Astrocyte (in vitro differentiated cells and primary cell): ENCODE measurements at regions not wholly inside any gene's neighbourhood (a gene's known extent, or its start where the extent isn't known, plus 50 kb on each side); places are given as distances from the start of the nearest gene placed in this dataset.
"Not testable (repeated sequence)": the region's sequence is repeated elsewhere in the genome, so short reads cannot be mapped to it uniquely, and the experiment has no call there.

ENCODE experiments used
- DNase-seq: peaks from one replicate; pipeline ENCODE4 v3.0.0-alpha.2; 2010; ENCODE audit warnings: low read depth
- FAIRE-seq: peaks from 2 replicates; lab custom pipeline; 2011; peaks lifted over from hg19 to GRCh38; lab: Jason Lieb, UNC
- H2AFZ ChIP-seq: 2 replicates; pipeline ENCODE4 v1.6.0; 2012; ENCODE audit warnings: low read depth, low read length, inconsistent platforms
- H3K27ac ChIP-seq: 2 replicates; pipeline ENCODE4 v1.5.1; 2011; ENCODE audit warnings: low read depth, low read length, inconsistent platforms
- H3K27me3 ChIP-seq: 2 replicates; pipeline ENCODE4 v1.6.0; 2011; ENCODE audit warnings: low read length, inconsistent platforms; ENCODE audit not compliant: insufficient read depth
- H3K36me3 ChIP-seq: 2 replicates; pipeline ENCODE4 v1.5.1; 2011; ENCODE audit warnings: low read length, inconsistent platforms; ENCODE audit not compliant: insufficient read depth
- H3K4me1 ChIP-seq: 2 replicates; pipeline ENCODE4 v1.5.1; 2011; ENCODE audit warnings: low read length, inconsistent platforms; ENCODE audit not compliant: insufficient read depth
- H3K4me2 ChIP-seq: 2 replicates; pipeline ENCODE4 v1.6.0; 2012; ENCODE audit warnings: low read length, inconsistent platforms
- H3K4me3 ChIP-seq: 2 replicates; pipeline ENCODE4 v1.5.1; 2011; ENCODE audit warnings: low read depth, mild to moderate bottlenecking, low read length, inconsistent platforms; ENCODE audit not compliant: insufficient read depth
- H3K79me2 ChIP-seq: 2 replicates; pipeline ENCODE4 v1.6.0; 2012; ENCODE audit warnings: mild to moderate bottlenecking, low read length, inconsistent platforms; ENCODE audit not compliant: insufficient read depth
- H3K9ac ChIP-seq: 2 replicates; pipeline ENCODE4 v1.6.0; 2012; ENCODE audit warnings: mild to moderate bottlenecking, low read length, inconsistent platforms
- H3K9me3 ChIP-seq: 2 replicates; pipeline ENCODE4 v1.5.1; 2012; ENCODE audit warnings: low read depth, mild to moderate bottlenecking, low read length, inconsistent platforms; ENCODE audit not compliant: insufficient read depth
- H4K20me1 ChIP-seq: 2 replicates; pipeline ENCODE4 v1.6.0; 2012; ENCODE audit warnings: low read length, inconsistent platforms; ENCODE audit not compliant: insufficient read depth
- H3K27ac Mint-ChIP-seq: one replicate; pipeline ENCODE4 v1.8.0; 2021; ENCODE audit warnings: mild to moderate bottlenecking, mixed read lengths; ENCODE audit not compliant: unreplicated experiment
- H3K27me3 Mint-ChIP-seq: one replicate; pipeline ENCODE4 v1.8.0; 2021; ENCODE audit warnings: low read depth, mixed read lengths; ENCODE audit not compliant: unreplicated experiment
- H3K36me3 Mint-ChIP-seq: one replicate; pipeline ENCODE4 v1.8.0; 2021; ENCODE audit warnings: low read depth, mixed read lengths; ENCODE audit not compliant: unreplicated experiment
- H3K4me1 Mint-ChIP-seq: one replicate; pipeline ENCODE4 v1.8.0; 2021; ENCODE audit warnings: low read depth, mixed read lengths; ENCODE audit not compliant: unreplicated experiment
- H3K4me3 Mint-ChIP-seq: one replicate; pipeline ENCODE4 v1.8.0; 2021; ENCODE audit warnings: mild to moderate bottlenecking, moderate library complexity, mixed read lengths; ENCODE audit not compliant: unreplicated experiment
- H3K9me3 Mint-ChIP-seq: one replicate; pipeline ENCODE4 v1.8.0; 2021; ENCODE audit warnings: mild to moderate bottlenecking, mixed read lengths; ENCODE audit not compliant: unreplicated experiment
- EZH2 ChIP-seq: IDR thresholded peaks from 2 replicates; pipeline ENCODE4 v1.6.1; 2012; ENCODE audit warnings: mild to moderate bottlenecking, low read length, inconsistent platforms; ENCODE audit not compliant: insufficient read depth
- TF ChIP-seq, protein P1 (sequence below): IDR thresholded peaks from 2 replicates; pipeline ENCODE4 v1.5.1; 2011; ENCODE audit warnings: low read depth, mild to moderate bottlenecking, inconsistent platforms, low read length, moderate library complexity; ENCODE audit not compliant: insufficient read depth

- no peak overlapping the region for H3K4me3 ChIP-seq
- H3K27ac ChIP-seq = no peak overlapping the region
- no peaks in the 10 kb centered on the region for H3K9me3 ChIP-seq
- peaks cover 12% of the 10 kb centered on the region for H3K4me1 Mint-ChIP-seq
- H3K4me2 ChIP-seq = no peak overlapping the region
- H3K36me3 Mint-ChIP-seq = no peaks in the 10 kb centered on the region
- no peak for TF ChIP-seq EZH2
- TF ChIP-seq, protein P1, sequence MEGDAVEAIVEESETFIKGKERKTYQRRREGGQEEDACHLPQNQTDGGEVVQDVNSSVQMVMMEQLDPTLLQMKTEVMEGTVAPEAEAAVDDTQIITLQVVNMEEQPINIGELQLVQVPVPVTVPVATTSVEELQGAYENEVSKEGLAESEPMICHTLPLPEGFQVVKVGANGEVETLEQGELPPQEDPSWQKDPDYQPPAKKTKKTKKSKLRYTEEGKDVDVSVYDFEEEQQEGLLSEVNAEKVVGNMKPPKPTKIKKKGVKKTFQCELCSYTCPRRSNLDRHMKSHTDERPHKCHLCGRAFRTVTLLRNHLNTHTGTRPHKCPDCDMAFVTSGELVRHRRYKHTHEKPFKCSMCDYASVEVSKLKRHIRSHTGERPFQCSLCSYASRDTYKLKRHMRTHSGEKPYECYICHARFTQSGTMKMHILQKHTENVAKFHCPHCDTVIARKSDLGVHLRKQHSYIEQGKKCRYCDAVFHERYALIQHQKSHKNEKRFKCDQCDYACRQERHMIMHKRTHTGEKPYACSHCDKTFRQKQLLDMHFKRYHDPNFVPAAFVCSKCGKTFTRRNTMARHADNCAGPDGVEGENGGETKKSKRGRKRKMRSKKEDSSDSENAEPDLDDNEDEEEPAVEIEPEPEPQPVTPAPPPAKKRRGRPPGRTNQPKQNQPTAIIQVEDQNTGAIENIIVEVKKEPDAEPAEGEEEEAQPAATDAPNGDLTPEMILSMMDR = no peak
- no peaks in the 10 kb centered on the region for H3K27me3 Mint-ChIP-seq
- no peaks in the 10 kb centered on the region for H3K36me3 ChIP-seq
- no peak overlapping the region for H3K9ac ChIP-seq
- no peak overlapping the region for H3K4me3 Mint-ChIP-seq
- H3K27ac Mint-ChIP-seq = no peak overlapping the region
- H2AFZ ChIP-seq = no peak overlapping the region
- no peak for FAIRE-seq
- H4K20me1 ChIP-seq = no peaks in the 10 kb centered on the region
- DNase-seq = no peak
- no peaks in the 10 kb centered on the region for H3K79me2 ChIP-seq
- H3K27me3 ChIP-seq = no peaks in the 10 kb centered on the region
- H3K4me1 ChIP-seq = no peaks in the 10 kb centered on the region
- no peaks in the 10 kb centered on the region for H3K9me3 Mint-ChIP-seq
Observed at GRCh38 chr3:177715980-177716379, 518.7 kb upstream of the TBL1XR1 start.

- not testable (repeated sequence) for H3K36me3 Mint-ChIP-seq, H3K4me3 ChIP-seq, H3K4me1 ChIP-seq, H2AFZ ChIP-seq, H3K36me3 ChIP-seq, H3K4me1 Mint-ChIP-seq, FAIRE-seq, H3K9ac ChIP-seq, H3K4me2 ChIP-seq, H3K27me3 Mint-ChIP-seq, H3K27ac ChIP-seq, H3K27ac Mint-ChIP-seq, H3K79me2 ChIP-seq, H4K20me1 ChIP-seq, H3K9me3 ChIP-seq, H3K27me3 ChIP-seq, H3K4me3 Mint-ChIP-seq, H3K9me3 Mint-ChIP-seq, DNase-seq
Observed at GRCh38 chr3:177720927-177721326, 523.6 kb upstream of the TBL1XR1 start.

DNA sequence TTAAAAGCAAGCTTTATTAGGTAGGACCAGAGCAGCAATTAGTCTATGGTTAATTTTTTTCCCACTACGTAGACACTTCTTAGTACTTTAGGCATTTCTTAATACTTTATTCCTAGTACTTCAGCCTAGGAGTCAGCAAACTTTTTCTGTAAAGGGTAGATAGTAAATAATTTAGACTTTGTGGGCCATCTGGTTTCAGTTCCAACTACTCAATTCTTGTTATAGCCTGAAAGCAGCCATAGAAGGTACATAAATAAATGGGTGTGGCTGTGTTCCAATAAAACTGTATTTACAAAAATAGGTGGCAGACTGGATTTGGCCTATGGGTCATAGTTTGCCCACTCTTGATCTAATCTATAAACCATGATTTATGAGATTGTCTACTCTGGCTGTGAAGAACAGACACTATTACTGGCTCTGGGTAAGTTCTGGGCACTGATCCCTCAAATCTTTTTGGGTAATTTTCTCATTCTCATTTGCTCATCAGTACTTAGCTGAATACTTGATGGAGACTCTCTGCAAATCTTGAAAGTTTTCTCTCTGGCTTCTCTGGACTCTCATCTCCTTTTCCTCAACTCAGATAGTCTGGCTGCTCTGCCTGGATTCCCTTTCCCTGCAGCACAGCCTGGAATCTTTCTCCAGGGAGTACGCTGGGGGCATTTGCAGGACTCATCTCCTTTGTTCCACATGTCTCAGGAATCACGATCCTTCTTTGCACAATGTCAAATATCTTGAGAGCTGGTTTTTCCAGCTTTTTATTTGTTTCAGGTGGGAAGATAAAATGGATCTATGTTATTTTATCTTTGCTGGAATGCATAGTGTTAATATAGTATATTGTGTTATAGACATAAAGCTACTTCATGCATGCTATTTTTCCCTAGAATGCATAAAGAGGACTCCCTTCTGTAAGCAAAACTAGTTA is 524.8 kb upstream of the TBL1XR1 start:
- Mint-ChIP-seq H3K27ac (no peak overlapping the region), H3K4me1 (peaks cover 3% of the 10 kb centered on the region), H3K36me3 (no peaks in the 10 kb centered on the region), H3K4me3 (no peak overlapping the region), H3K27me3 (peaks cover 6% of the 10 kb centered on the region), H3K9me3 (no peaks in the 10 kb centered on the region)
- Histone ChIP-seq H4K20me1 (no peaks in the 10 kb centered on the region), H3K4me2 (no peak overlapping the region), H3K27ac (no peak overlapping the region), H3K79me2 (no peaks in the 10 kb centered on the region), H3K9ac (no peak overlapping the region), H3K36me3 (no peaks in the 10 kb centered on the region), H3K27me3 (no peaks in the 10 kb centered on the region), H3K9me3 (no peaks in the 10 kb centered on the region), H3K4me1 (no peaks in the 10 kb centered on the region), H2AFZ (no peak overlapping the region), H3K4me3 (no peak overlapping the region)
- FAIRE-seq (no peak), DNase-seq (peak; percentile 14)
- TF ChIP-seq, protein P1 = no peak
- TF ChIP-seq EZH2 = no peak
